Fibroblast of lung (primary cell): ENCODE measurements at regions not wholly inside any gene's neighbourhood (a gene's known extent, or its start where the extent isn't known, plus 50 kb on each side); places are given as distances from the start of the nearest gene placed in this dataset.

Experiments
- DNase-seq, 2 donors: peaks; one replicate each; pipeline versions ENCODE4 v3.0.0 to v3.0.0-alpha.2; 2010; ENCODE audit warnings: low read depth in 2 of 2
- H2AFZ ChIP-seq: 2 replicates; pipeline ENCODE4 v1.5.1; 2012; ENCODE audit warnings: low read length, control low read depth, inconsistent platforms
- H3K27ac ChIP-seq: 2 replicates; pipeline ENCODE4 v1.5.1; 2011; ENCODE audit warnings: low read length, control low read depth; ENCODE audit not compliant: insufficient read depth
- H3K27me3 ChIP-seq: 2 replicates; pipeline ENCODE4 v1.5.1; 2011; ENCODE audit warnings: mild to moderate bottlenecking, low read length; ENCODE audit not compliant: control insufficient read depth, insufficient read depth
- H3K36me3 ChIP-seq: 2 replicates; pipeline ENCODE4 v1.5.1; 2011; ENCODE audit warnings: low read length; ENCODE audit not compliant: control insufficient read depth, insufficient read depth
- H3K4me1 ChIP-seq: 2 replicates; pipeline ENCODE4 v1.5.1; 2011; ENCODE audit warnings: low read length; ENCODE audit not compliant: control insufficient read depth, insufficient read depth; ENCODE audit errors: extremely low read depth
- H3K4me2 ChIP-seq: 2 replicates; pipeline ENCODE4 v1.5.1; 2011; ENCODE audit warnings: low read length, control low read depth; ENCODE audit not compliant: insufficient read depth; ENCODE audit errors: extremely low read depth
- H3K4me3 ChIP-seq, 4 experiments: fragments of 200-600 bp in 1 of 4; sonication (generic) in 1 of 4; replicated peaks in 1 of 4; 2 replicates each; pipeline ENCODE4 v1.5.1; 2011 to 2016; ENCODE audit warnings: low read length in 4 of 4, low read depth in 3 of 4, mild to moderate bottlenecking in 3 of 4, control low read depth in 2 of 4, inconsistent platforms in 1 of 4, mixed read lengths in 1 of 4; ENCODE audit not compliant: insufficient read depth in 1 of 4; ENCODE audit errors: control extremely low read depth in 1 of 4
- H3K79me2 ChIP-seq: 2 replicates; pipeline ENCODE4 v1.5.1; 2012; ENCODE audit warnings: mild to moderate bottlenecking, low read length, inconsistent platforms; ENCODE audit not compliant: control insufficient read depth, insufficient read depth
- H3K9ac ChIP-seq: 2 replicates; pipeline ENCODE4 v1.5.1; 2011; ENCODE audit warnings: mild to moderate bottlenecking, low read length, control low read depth; ENCODE audit not compliant: insufficient read depth
- H3K9me3 ChIP-seq: 2 replicates; pipeline ENCODE4 v1.5.1; 2012; ENCODE audit warnings: low read depth, low read length; ENCODE audit not compliant: control insufficient read depth, insufficient read depth
- H4K20me1 ChIP-seq: 2 replicates; pipeline ENCODE4 v1.5.1; 2011; ENCODE audit warnings: low read length; ENCODE audit not compliant: control insufficient read depth, insufficient read depth; ENCODE audit errors: extremely low read depth
- EZH2 ChIP-seq: IDR thresholded peaks from 2 replicates; pipeline ENCODE4 v1.5.1; 2012; ENCODE audit warnings: low read length, control low read depth, mild to moderate bottlenecking; ENCODE audit errors: missing control alignments
- TF ChIP-seq, protein P1 (sequence below), 2 donors: IDR thresholded peaks in 1 of 2; conservative IDR thresholded peaks in 1 of 2; 1 replicate in 1 of 2; 2 replicates in 1 of 2; pipeline ENCODE4 v1.5.1; 2011 to 2012; ENCODE audit warnings: low read length in 2 of 2, control low read depth in 1 of 2, inconsistent platforms in 1 of 2, low read depth in 1 of 2, mild to moderate bottlenecking in 1 of 2

DNA sequence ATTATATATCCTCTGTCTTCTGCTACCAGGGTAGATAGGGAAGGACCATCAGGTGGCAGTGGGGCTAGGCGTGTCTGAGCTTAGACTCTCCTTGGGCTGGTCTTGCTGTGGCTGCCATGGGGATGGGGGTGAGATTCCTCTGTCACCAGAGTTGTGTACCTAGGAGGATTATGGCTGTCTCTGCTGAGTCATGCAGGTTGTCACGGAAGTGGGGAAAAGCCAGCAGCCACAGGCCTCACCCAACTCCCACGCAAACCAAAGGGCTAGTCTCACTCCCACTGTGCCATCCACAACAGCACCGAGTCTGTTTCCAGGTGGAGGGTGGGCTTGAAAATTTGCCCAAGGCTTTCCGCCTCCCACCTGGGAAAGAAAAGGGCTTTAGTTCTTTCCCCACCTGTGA, 476.1 kb downstream of the CYLC2 start:
- Histone ChIP-seq H2AFZ (no peak overlapping the region), H3K27ac (no peak overlapping the region), H3K4me3 (no peak overlapping the region), H3K79me2 (no peaks in the 10 kb centered on the region), H4K20me1 (no peaks in the 10 kb centered on the region), H3K4me2 (no peak overlapping the region), H3K9me3 (no peaks in the 10 kb centered on the region), H3K36me3 (no peaks in the 10 kb centered on the region), H3K27me3 (no peaks in the 10 kb centered on the region), H3K9ac (no peak overlapping the region), H3K4me1 (no peaks in the 10 kb centered on the region)
- TF ChIP-seq, protein P1, sequence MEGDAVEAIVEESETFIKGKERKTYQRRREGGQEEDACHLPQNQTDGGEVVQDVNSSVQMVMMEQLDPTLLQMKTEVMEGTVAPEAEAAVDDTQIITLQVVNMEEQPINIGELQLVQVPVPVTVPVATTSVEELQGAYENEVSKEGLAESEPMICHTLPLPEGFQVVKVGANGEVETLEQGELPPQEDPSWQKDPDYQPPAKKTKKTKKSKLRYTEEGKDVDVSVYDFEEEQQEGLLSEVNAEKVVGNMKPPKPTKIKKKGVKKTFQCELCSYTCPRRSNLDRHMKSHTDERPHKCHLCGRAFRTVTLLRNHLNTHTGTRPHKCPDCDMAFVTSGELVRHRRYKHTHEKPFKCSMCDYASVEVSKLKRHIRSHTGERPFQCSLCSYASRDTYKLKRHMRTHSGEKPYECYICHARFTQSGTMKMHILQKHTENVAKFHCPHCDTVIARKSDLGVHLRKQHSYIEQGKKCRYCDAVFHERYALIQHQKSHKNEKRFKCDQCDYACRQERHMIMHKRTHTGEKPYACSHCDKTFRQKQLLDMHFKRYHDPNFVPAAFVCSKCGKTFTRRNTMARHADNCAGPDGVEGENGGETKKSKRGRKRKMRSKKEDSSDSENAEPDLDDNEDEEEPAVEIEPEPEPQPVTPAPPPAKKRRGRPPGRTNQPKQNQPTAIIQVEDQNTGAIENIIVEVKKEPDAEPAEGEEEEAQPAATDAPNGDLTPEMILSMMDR (conservative IDR thresholded peaks at IDR 0.05 in 1 of 2, IDR thresholded peaks at IDR 0.05 in 1 of 2; ENCODE audit: low read depth in 1 of 2, low read length in 2 of 2), result no peak
- TF ChIP-seq EZH2, result no peak
- no peak for DNase-seq

DNA sequence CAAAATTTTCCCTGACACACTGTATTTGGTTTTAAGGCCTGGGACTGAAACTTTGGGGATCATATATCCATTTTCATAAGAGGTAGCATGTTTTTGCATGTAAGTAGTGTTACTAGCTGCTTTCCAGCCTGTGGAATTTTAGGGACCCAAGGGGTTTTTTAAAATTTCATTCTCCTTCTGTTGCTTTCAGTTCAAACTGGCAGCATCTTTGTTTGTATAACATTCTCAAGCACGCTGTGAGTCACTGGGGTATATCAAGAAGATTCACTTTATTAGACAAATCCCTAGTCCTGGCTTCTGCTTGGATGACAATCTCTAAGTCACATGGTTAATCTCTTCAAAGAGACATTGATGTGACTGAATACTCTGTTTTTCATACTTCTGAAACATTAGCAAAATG, 479.0 kb downstream of the CYLC2 start:
- no peak for DNase-seq
- no peak overlapping the region for H3K27ac ChIP-seq
- H3K4me2 ChIP-seq, result no peak overlapping the region
- no peak for TF ChIP-seq EZH2
- TF ChIP-seq, protein P1 (conservative IDR thresholded peaks at IDR 0.05 in 1 of 2, IDR thresholded peaks at IDR 0.05 in 1 of 2; ENCODE audit: low read depth in 1 of 2, low read length in 2 of 2), result no peak
- H3K4me3 ChIP-seq, result no peak overlapping the region
- H3K36me3 ChIP-seq, result no peaks in the 10 kb centered on the region
- H3K79me2 ChIP-seq, result no peaks in the 10 kb centered on the region
- no peaks in the 10 kb centered on the region for H3K9me3 ChIP-seq
- no peak overlapping the region for H3K9ac ChIP-seq
- no peak overlapping the region for H2AFZ ChIP-seq
- H4K20me1 ChIP-seq, result no peaks in the 10 kb centered on the region
- H3K4me1 ChIP-seq, result no peaks in the 10 kb centered on the region
- no peaks in the 10 kb centered on the region for H3K27me3 ChIP-seq

DNA sequence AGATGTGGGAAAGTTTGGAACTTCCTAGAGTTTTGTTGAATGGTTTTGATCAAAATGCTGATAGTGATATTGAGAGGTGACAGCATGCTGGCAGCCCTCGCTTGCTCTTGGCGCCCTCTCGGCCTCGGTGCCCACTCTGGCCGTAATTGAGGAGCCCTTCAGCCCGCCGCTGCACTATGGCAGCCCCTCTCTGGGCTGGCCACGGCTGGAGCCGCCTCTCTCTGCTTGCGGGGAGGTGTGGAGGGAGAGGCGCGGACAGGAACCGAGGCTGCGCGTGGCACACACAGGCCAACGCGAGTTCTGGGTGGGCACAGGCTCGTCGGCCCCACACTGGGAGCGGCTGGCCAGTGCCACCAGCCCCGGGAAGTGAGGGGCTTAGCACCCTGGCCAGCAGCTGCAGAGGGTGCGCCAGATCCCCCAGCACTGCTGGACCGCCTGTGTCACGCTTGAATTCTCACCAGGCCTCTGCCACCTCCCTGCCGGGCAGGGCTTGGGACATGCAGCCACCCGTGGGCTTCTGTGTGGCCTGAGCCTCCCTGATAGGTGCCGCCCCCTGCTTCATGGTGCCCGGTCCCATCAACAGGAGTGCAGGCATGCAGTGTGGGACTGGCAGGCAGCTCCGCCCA, 488.5 kb downstream of the CYLC2 start:
- no peaks in the 10 kb centered on the region for H3K9me3 ChIP-seq
- H3K79me2 ChIP-seq, result no peaks in the 10 kb centered on the region
- no peak overlapping the region for H3K4me2 ChIP-seq
- no peak overlapping the region for H3K27ac ChIP-seq
- no peaks in the 10 kb centered on the region for H3K27me3 ChIP-seq
- H3K4me3 ChIP-seq, result no peak overlapping the region
- TF ChIP-seq, protein P1 (conservative IDR thresholded peaks at IDR 0.05 in 1 of 2, IDR thresholded peaks at IDR 0.05 in 1 of 2; ENCODE audit: low read depth in 1 of 2, low read length in 2 of 2), result no peak
- TF ChIP-seq EZH2, result no peak
- DNase-seq, result no peak
- no peak overlapping the region for H3K9ac ChIP-seq
- H3K4me1 ChIP-seq, result no peaks in the 10 kb centered on the region
- H2AFZ ChIP-seq, result no peak overlapping the region
- no peaks in the 10 kb centered on the region for H4K20me1 ChIP-seq
- H3K36me3 ChIP-seq, result no peaks in the 10 kb centered on the region
